H1 (cell line): ENCODE measurements at regions not wholly inside any gene's neighbourhood (a gene's known extent, or its start where the extent isn't known, plus 50 kb on each side); places are given as distances from the start of the nearest gene placed in this dataset.

Experiments
- CTCF ChIA-PET: fragments of 300-600 bp; sonication (Branson Sonifier 250); formaldehyde crosslinking; loops from one replicate; lab custom pipeline; 2021; ENCODE audit not compliant: partially characterized antibody; lab: Charles Lee
- POLR2A ChIA-PET: fragments of 300-600 bp; sonication (Branson Sonifier 250); formaldehyde crosslinking; loops from one replicate; lab custom pipeline; 2021; ENCODE audit warnings: inconsistent platforms; ENCODE audit not compliant: partially characterized antibody; lab: Charles Lee
- DNase-seq, 2 experiments: peaks; one replicate each; pipeline versions ENCODE4 v3.0.0 to v3.0.0-alpha.2; 2010 to 2022; ENCODE audit warnings: low spot score in 2 of 2, low read depth in 1 of 2, mixed read lengths in 1 of 2
- FAIRE-seq: peaks from 2 replicates; lab custom pipeline; 2011; peaks lifted over from hg19 to GRCh38; lab: Jason Lieb, UNC
- H2AFZ ChIP-seq: 2 replicates; pipeline ENCODE4 v1.8.1; 2012; ENCODE audit warnings: low read length, inconsistent platforms
- H2AK5ac ChIP-seq: 2 replicates; pipeline ENCODE4 v1.6.1; 2013; ENCODE audit warnings: low read depth, low read length
- H2BK120ac ChIP-seq: replicated peaks from 2 replicates; pipeline ENCODE3; 2013; ENCODE audit warnings: low read depth, low read length, inconsistent platforms
- H2BK12ac ChIP-seq: 2 replicates; pipeline ENCODE4 v1.6.1; 2013; ENCODE audit warnings: low read depth, low read length
- H2BK15ac ChIP-seq: 2 replicates; pipeline ENCODE4 v1.6.1; 2013; ENCODE audit warnings: low read length
- H2BK20ac ChIP-seq: 2 replicates; pipeline ENCODE4 v1.6.1; 2013; ENCODE audit warnings: low read length
- H2BK5ac ChIP-seq: 2 replicates; pipeline ENCODE4 v1.6.1; 2013; ENCODE audit warnings: low read depth, low read length
- H3K14ac ChIP-seq: 2 replicates; pipeline ENCODE4 v1.6.1; 2013; ENCODE audit warnings: inconsistent platforms; ENCODE audit not compliant: insufficient read length
- H3K18ac ChIP-seq: 2 replicates; pipeline ENCODE4 v1.6.1; 2013; ENCODE audit warnings: low read length; ENCODE audit errors: extremely low read depth
- H3K23ac ChIP-seq: 2 replicates; pipeline ENCODE4 v1.6.1; 2013; ENCODE audit warnings: inconsistent platforms; ENCODE audit not compliant: insufficient read length
- H3K23me2 ChIP-seq: 2 replicates; pipeline ENCODE4 v1.6.1; 2013; ENCODE audit warnings: low read depth, low read length
- H3K27ac ChIP-seq: 2 replicates; pipeline ENCODE4 v1.6.1; 2011; ENCODE audit warnings: low read depth, low read length, inconsistent platforms
- H3K27me3 ChIP-seq, 4 experiments: replicated peaks in 1 of 4; 1 replicate in 1 of 4; 2 replicates in 3 of 4; pipeline versions ENCODE4 v1.6.1 to v1.8.1; 2011 to 2013; ENCODE audit warnings: low read length in 3 of 4, mild to moderate bottlenecking in 3 of 4, inconsistent platforms in 2 of 4, mixed read lengths in 2 of 4, moderate library complexity in 1 of 4; ENCODE audit not compliant: control insufficient read depth in 3 of 4, insufficient read depth in 3 of 4; ENCODE audit errors: extremely low read depth in 1 of 4
- H3K36me3 ChIP-seq, 4 experiments: 2 replicates each; pipeline versions ENCODE4 v1.6.1 to v1.8.1; 2011 to 2013; ENCODE audit warnings: mild to moderate bottlenecking in 4 of 4, low read length in 3 of 4, moderate library complexity in 2 of 4, control low read depth in 1 of 4, inconsistent platforms in 1 of 4; ENCODE audit not compliant: insufficient read depth in 4 of 4, control insufficient read depth in 2 of 4
- H3K4ac ChIP-seq: replicated peaks from 2 replicates; pipeline ENCODE3; 2013; ENCODE audit warnings: low read length, low read depth, mixed read lengths, inconsistent platforms; ENCODE audit not compliant: insufficient read length
- H3K4me1 ChIP-seq, 4 experiments: replicated peaks in 1 of 4; 1 replicate in 1 of 4; 2 replicates in 3 of 4; pipeline versions ENCODE4 v1.6.1 to v1.8.1; 2011 to 2013; ENCODE audit warnings: low read length in 3 of 4, inconsistent platforms in 2 of 4, mixed read lengths in 1 of 4; ENCODE audit not compliant: insufficient read depth in 4 of 4, control insufficient read depth in 3 of 4
- H3K4me2 ChIP-seq, 2 experiments: 2 replicates each; pipeline versions ENCODE4 v1.6.1 to v1.8.1; 2011 to 2013; ENCODE audit warnings: low read depth in 2 of 2, low read length in 2 of 2, control low read depth in 1 of 2, inconsistent platforms in 1 of 2, mild to moderate bottlenecking in 1 of 2; ENCODE audit not compliant: insufficient read depth in 1 of 2
- H3K4me3 ChIP-seq, 4 experiments: fragments of 200-600, 300-600 bp in 1 of 4; sonication (generic), shearing (Covaris generic), sonication (Bioruptor Twin) in 1 of 4; 2 replicates each; pipeline versions ENCODE4 v1.5.1 to v1.8.1; 2011 to 2016; ENCODE audit warnings: low read length in 4 of 4, low read depth in 3 of 4, control low read depth in 2 of 4, inconsistent platforms in 2 of 4, mild to moderate bottlenecking in 2 of 4, mixed read lengths in 1 of 4, moderate library complexity in 1 of 4; ENCODE audit not compliant: insufficient read depth in 2 of 4; ENCODE audit errors: extremely low read depth in 1 of 4
- H3K56ac ChIP-seq: replicated peaks from 2 replicates; pipeline ENCODE3; 2013; ENCODE audit warnings: low read depth, mild to moderate bottlenecking, mixed read lengths, low read length, inconsistent platforms; ENCODE audit not compliant: insufficient read length
- H3K79me1 ChIP-seq: 2 replicates; pipeline ENCODE4 v1.6.1; 2013; ENCODE audit warnings: low read depth, low read length, control low read depth
- H3K79me2 ChIP-seq, 2 experiments: 2 replicates each; pipeline versions ENCODE4 v1.6.1 to v1.8.1; 2012 to 2013; ENCODE audit warnings: low read length in 2 of 2, mild to moderate bottlenecking in 2 of 2, inconsistent platforms in 1 of 2; ENCODE audit not compliant: insufficient read depth in 2 of 2, control insufficient read depth in 1 of 2
- H3K9ac ChIP-seq, 4 experiments: replicated peaks in 1 of 4; 1 replicate in 1 of 4; 2 replicates in 3 of 4; pipeline versions ENCODE4 v1.6.1 to v1.8.1; 2011 to 2013; ENCODE audit warnings: low read depth in 3 of 4, low read length in 3 of 4, control low read depth in 2 of 4, mild to moderate bottlenecking in 2 of 4, moderate library complexity in 2 of 4, inconsistent platforms in 1 of 4; ENCODE audit errors: extremely low read depth in 1 of 4
- H3K9me3 ChIP-seq, 2 experiments: 2 replicates each; pipeline versions ENCODE4 v1.6.1 to v1.8.1; 2012 to 2013; ENCODE audit warnings: mild to moderate bottlenecking in 2 of 2, moderate library complexity in 2 of 2, control low read depth in 1 of 2, inconsistent platforms in 1 of 2, low read depth in 1 of 2, low read length in 1 of 2, mixed read lengths in 1 of 2; ENCODE audit not compliant: insufficient read depth in 2 of 2
- H4K20me1 ChIP-seq, 2 experiments: replicated peaks in 1 of 2; 2 replicates each; pipeline versions ENCODE3 to v1.8.1; 2011 to 2013; ENCODE audit warnings: inconsistent platforms in 2 of 2, low read length in 2 of 2, mild to moderate bottlenecking in 1 of 2; ENCODE audit not compliant: insufficient read depth in 2 of 2, control insufficient read depth in 1 of 2
- H4K5ac ChIP-seq: 2 replicates; pipeline ENCODE4 v1.6.1; 2013; ENCODE audit warnings: low read length, low read depth, mixed read lengths, inconsistent platforms; ENCODE audit not compliant: insufficient read length
- H4K8ac ChIP-seq: 2 replicates; pipeline ENCODE4 v1.8.0; 2013; ENCODE audit warnings: mild to moderate bottlenecking, moderate library complexity, low read length, inconsistent platforms; ENCODE audit not compliant: insufficient read depth; ENCODE audit errors: extremely low read depth
- H4K91ac ChIP-seq: replicated peaks from 2 replicates; pipeline ENCODE3; 2013; ENCODE audit warnings: low read length, mixed read lengths, inconsistent platforms; ENCODE audit not compliant: insufficient read length
- BRCA1 ChIP-seq: IDR thresholded peaks from 2 replicates; pipeline ENCODE4 v1.6.1; 2012; ENCODE audit warnings: low read depth, low read length, improper control_type of control experiment
- CBX5 ChIP-seq: fragments of 300-800, 300-1000 bp; sonication (generic); IDR thresholded peaks from 2 replicates; pipeline ENCODE4 v1.7.1; 2016; ENCODE audit warnings: antibody characterized with exemption, low read length, low read depth
- CEBPB ChIP-seq: IDR thresholded peaks from 2 replicates; pipeline ENCODE4 v1.6.1; 2012; ENCODE audit warnings: low read depth, low read length
- CREB1 ChIP-seq: IDR thresholded peaks from 2 replicates; pipeline ENCODE4 v1.6.1; 2012; ENCODE audit warnings: inconsistent platforms
- CTBP2 ChIP-seq: IDR thresholded peaks from 2 replicates; pipeline ENCODE4 v1.7.0; 2011; ENCODE audit warnings: borderline replicate concordance, mild to moderate bottlenecking, moderate library complexity, mixed read lengths, low read length; ENCODE audit not compliant: insufficient read depth, insufficient read length
- RBBP5 ChIP-seq: IDR thresholded peaks from 2 replicates; pipeline ENCODE4 v1.7.1; 2012; ENCODE audit warnings: low read depth, mild to moderate bottlenecking, inconsistent platforms, low read length, moderate library complexity, borderline replicate concordance
- SAP30 ChIP-seq: fragments of 300-600 bp; sonication (generic); IDR thresholded peaks from 2 replicates; pipeline ENCODE4 v1.7.1; 2012; ENCODE audit warnings: low read length, moderate library complexity, mild to moderate bottlenecking, inconsistent platforms; ENCODE audit not compliant: insufficient read depth, insufficient replicate concordance
- SIRT6 ChIP-seq: IDR thresholded peaks from one replicate; pipeline ENCODE4 v1.7.1; 2012; ENCODE audit warnings: low read length, inconsistent platforms
- TAF7 ChIP-seq: optimal IDR thresholded peaks from 2 replicates; pipeline ENCODE3; 2011; ENCODE audit warnings: low read depth, mild to moderate bottlenecking, inconsistent platforms, low read length, moderate library complexity, borderline replicate concordance
- WGBS, 2 experiments: shearing (Covaris generic) in 1 of 2; methylation state at CpG; one replicate each; pipeline versions ENCODE4 v1.1.6 to v1.1.7; 2013 to 2015; ENCODE audit warnings: low lambda C conversion rate in 2 of 2, mixed read lengths in 2 of 2, inconsistent platforms in 1 of 2, low coverage in 1 of 2, missing lambda C conversion rate in 1 of 2; ENCODE audit not compliant: insufficient replicate concordance in 2 of 2, insufficient coverage in 1 of 2, insufficient read length in 1 of 2; ENCODE audit errors: extremely low coverage in 1 of 2, missing lambda C conversion rate in 1 of 2; 5-methylcytosine and 5-hydroxymethylcytosine counted together

GRCh38 chr7:123324283-123324682, 124.5 kb upstream of the SLC13A1 start:
- WGBS, 2 experiments: 97% methylated on average over 2 of the region's 2 CpGs; no CpG with 5 or more reads in 1 of the 2 experiments
- H2BK12ac ChIP-seq: no peak overlapping the region
- no peaks in the 10 kb centered on the region for H4K20me1 ChIP-seq
- H2AFZ ChIP-seq: no peak overlapping the region
- H3K4me1 ChIP-seq: no peaks in the 10 kb centered on the region
- no peak overlapping the region for H2BK5ac ChIP-seq
- ChIA-PET POLR2A (no interaction called here), CTCF (no interaction called here)
- no peak overlapping the region for H2AK5ac ChIP-seq
- H2BK20ac ChIP-seq: no peak overlapping the region
- no peak overlapping the region for H3K23ac ChIP-seq
- FAIRE-seq (no peak), DNase-seq (no peak)
- no peaks in the 10 kb centered on the region for H3K79me1 ChIP-seq
- no peak overlapping the region for H3K27ac ChIP-seq
- H3K4me2 ChIP-seq: no peak overlapping the region
- TF ChIP-seq RBBP5: no peak
- no peak for TF ChIP-seq SIRT6
- TF ChIP-seq CTBP2: no peak
- no peak for TF ChIP-seq SAP30
- peak; percentile 78 for TF ChIP-seq CEBPB
- TF ChIP-seq CREB1: no peak
- no peak for TF ChIP-seq CBX5
- no peak for TF ChIP-seq BRCA1
- no peak for TF ChIP-seq TAF7
- H3K9ac ChIP-seq: no peak overlapping the region
- H2BK120ac ChIP-seq: no peak overlapping the region
- no peaks in the 10 kb centered on the region for H3K79me2 ChIP-seq
- H3K4me3 ChIP-seq: no peak overlapping the region
- H3K9me3 ChIP-seq: peaks cover 11 to 19% of the 10 kb centered on the region in 2 experiments
- no peak overlapping the region for H3K14ac ChIP-seq
- no peak overlapping the region for H3K18ac ChIP-seq
- no peak overlapping the region for H3K4ac ChIP-seq
- no peak overlapping the region for H2BK15ac ChIP-seq
- H4K8ac ChIP-seq: no peak overlapping the region
- H3K56ac ChIP-seq: no peak overlapping the region
- no peaks in the 10 kb centered on the region for H3K27me3 ChIP-seq
- peaks cover 0 to 3% (median 0%) of the 10 kb centered on the region in 4 experiments; a peak in 1 of 8 replicates for H3K36me3 ChIP-seq
- no peak overlapping the region for H4K91ac ChIP-seq
- no peaks in the 10 kb centered on the region for H3K23me2 ChIP-seq
- H4K5ac ChIP-seq: no peak overlapping the region
